ENCODE measurements at regions not wholly inside any gene's neighbourhood (a gene's known extent, or its start where the extent isn't known, plus 50 kb on each side); places are given as distances from the start of the nearest gene placed in this dataset.

DNA sequence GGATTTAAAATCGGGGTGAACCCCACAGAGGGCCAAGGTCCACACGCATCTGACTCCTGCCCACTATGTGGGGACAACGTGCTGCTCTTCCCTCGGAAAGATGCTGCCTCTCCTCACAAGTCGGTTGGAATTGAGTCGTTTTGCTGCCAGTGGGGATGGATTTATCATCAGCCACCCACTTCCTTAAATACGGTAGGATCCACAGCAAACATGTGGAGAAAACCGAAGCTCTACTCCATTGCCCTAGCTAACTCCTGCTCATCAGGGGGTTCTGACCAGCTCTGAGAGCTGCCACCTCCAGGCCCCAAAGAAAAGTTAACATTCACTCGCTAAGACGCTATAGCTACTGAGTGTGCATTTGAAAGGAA lies 80.9 kb downstream of the CHRNA1 start:
- TF ChIP-seq CTCF (IDR thresholded peaks at IDR 0.05) (no peak), POLR2AphosphoS5 (IDR thresholded peaks at IDR 0.05) (no peak), POLR2A (IDR thresholded peaks at IDR 0.05; ENCODE audit: low read depth) (no peak)
